H1 (cell line): ENCODE measurements at regions not wholly inside any gene's neighbourhood (a gene's known extent, or its start where the extent isn't known, plus 50 kb on each side); places are given as distances from the start of the nearest gene placed in this dataset.
"Not testable (repeated sequence)": the region's sequence is repeated elsewhere in the genome, so short reads cannot be mapped to it uniquely, and the experiment has no call there.

ENCODE experiments used
- JUND ChIP-seq: IDR thresholded peaks from 2 replicates; pipeline ENCODE4 v1.6.1; 2011; ENCODE audit warnings: mild to moderate bottlenecking, improper control_type of control experiment, low read length
- TF ChIP-seq, protein P1 (sequence below), 3 experiments: IDR thresholded peaks; 1 replicate in 2 of 3; 2 replicates in 1 of 3; pipeline versions ENCODE4 v1.5.1 to v1.6.1; 2011; ENCODE audit warnings: low read length in 3 of 3, mild to moderate bottlenecking in 3 of 3, inconsistent platforms in 2 of 3, low read depth in 1 of 3, moderate library complexity in 1 of 3; ENCODE audit not compliant: insufficient read depth in 1 of 3; ENCODE audit errors: control extremely low read depth in 1 of 3

DNA sequence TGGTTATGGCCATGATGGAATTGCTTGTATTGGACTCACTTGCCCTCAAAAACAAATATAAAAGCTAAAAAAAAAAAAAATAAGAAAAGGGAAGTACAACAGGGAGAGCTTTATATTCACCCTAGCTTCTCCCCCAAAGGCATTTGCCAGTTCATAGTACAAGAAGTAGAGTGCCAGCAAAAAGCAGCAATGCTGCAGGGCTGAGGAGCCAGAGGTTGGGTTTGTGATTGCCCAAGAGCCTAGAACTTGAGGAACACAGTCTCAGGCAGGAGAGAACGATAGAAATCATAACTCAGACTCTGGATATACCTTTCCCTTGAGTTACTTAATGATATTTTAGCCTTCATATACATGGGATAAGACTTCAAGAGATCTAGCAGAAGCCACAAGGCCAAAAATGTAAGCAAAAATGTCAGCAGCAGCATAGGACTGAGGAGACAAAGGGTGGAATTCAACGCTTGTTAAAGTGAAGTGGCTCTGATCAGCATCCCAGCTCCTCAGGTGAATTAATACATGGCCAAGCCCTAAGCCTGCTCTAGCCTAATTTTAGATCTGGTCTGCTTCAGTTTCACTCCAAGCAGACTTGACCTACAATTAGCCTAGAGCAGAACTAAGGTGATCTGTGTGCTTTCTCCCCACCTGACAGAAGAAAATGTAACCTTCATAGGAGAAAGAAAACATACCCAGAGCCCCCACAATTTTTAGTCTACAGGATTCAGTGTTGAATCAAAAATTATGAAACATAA is 172.8 kb upstream of the PLGLB1 start:
- TF ChIP-seq, protein P1, sequence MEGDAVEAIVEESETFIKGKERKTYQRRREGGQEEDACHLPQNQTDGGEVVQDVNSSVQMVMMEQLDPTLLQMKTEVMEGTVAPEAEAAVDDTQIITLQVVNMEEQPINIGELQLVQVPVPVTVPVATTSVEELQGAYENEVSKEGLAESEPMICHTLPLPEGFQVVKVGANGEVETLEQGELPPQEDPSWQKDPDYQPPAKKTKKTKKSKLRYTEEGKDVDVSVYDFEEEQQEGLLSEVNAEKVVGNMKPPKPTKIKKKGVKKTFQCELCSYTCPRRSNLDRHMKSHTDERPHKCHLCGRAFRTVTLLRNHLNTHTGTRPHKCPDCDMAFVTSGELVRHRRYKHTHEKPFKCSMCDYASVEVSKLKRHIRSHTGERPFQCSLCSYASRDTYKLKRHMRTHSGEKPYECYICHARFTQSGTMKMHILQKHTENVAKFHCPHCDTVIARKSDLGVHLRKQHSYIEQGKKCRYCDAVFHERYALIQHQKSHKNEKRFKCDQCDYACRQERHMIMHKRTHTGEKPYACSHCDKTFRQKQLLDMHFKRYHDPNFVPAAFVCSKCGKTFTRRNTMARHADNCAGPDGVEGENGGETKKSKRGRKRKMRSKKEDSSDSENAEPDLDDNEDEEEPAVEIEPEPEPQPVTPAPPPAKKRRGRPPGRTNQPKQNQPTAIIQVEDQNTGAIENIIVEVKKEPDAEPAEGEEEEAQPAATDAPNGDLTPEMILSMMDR (IDR thresholded peaks at IDR 0.05; ENCODE audit: control extremely low read depth in 1 of 3, insufficient read depth in 1 of 3, low read depth in 1 of 3, low read length in 3 of 3), result not testable (repeated sequence)
- not testable (repeated sequence) for TF ChIP-seq JUND
